ENCODE measurements at regions not wholly inside any gene's neighbourhood (a gene's known extent, or its start where the extent isn't known, plus 50 kb on each side); places are given as distances from the start of the nearest gene placed in this dataset.

DNA sequence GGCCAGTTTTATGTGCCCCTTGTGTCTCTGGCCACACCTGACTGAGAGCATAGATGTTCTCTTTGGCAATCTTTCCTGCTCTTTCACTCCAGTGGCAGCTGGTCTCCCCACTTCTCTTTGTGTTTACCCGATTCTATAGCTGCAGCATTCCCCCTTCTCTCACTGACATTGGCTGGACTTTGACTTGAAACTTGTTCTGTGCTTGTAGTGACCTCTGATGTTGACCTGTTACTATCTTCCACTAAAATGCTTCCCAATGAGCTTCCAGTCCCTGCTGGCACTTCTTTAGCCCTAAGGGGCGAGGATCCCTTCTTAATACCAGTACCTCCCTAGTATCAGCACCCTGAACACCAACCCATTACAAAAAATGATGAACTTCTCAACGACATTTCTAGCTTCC lies 653.3 kb downstream of the LTN1 start:
- Mint-ChIP-seq H3K27ac (no peak overlapping the region), H3K27me3 (ENCODE audit: insufficient read depth, low read depth) (peaks cover 2% of the 10 kb centered on the region), H3K4me3 (no peak overlapping the region), H3K9me3 (no peaks in the 10 kb centered on the region), H3K4me1 (peaks cover 9% of the 10 kb centered on the region), H3K36me3 (no peaks in the 10 kb centered on the region)
- TF ChIP-seq EZH2phosphoT487 (IDR thresholded peaks at IDR 0.05) (no peak), EZH2 (IDR thresholded peaks at IDR 0.05) (no peak)
- TF ChIP-seq, protein P1, sequence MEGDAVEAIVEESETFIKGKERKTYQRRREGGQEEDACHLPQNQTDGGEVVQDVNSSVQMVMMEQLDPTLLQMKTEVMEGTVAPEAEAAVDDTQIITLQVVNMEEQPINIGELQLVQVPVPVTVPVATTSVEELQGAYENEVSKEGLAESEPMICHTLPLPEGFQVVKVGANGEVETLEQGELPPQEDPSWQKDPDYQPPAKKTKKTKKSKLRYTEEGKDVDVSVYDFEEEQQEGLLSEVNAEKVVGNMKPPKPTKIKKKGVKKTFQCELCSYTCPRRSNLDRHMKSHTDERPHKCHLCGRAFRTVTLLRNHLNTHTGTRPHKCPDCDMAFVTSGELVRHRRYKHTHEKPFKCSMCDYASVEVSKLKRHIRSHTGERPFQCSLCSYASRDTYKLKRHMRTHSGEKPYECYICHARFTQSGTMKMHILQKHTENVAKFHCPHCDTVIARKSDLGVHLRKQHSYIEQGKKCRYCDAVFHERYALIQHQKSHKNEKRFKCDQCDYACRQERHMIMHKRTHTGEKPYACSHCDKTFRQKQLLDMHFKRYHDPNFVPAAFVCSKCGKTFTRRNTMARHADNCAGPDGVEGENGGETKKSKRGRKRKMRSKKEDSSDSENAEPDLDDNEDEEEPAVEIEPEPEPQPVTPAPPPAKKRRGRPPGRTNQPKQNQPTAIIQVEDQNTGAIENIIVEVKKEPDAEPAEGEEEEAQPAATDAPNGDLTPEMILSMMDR (IDR thresholded peaks at IDR 0.05), result no peak
- H3F3A ChIP-seq (ENCODE audit: low read depth), result no peaks in the 10 kb centered on the region
- H3K27me3 ChIP-seq, result no peaks in the 10 kb centered on the region
- H3K9ac ChIP-seq, result no peak overlapping the region
- no peaks in the 10 kb centered on the region for H3K79me2 ChIP-seq (ENCODE audit: low read depth)
- DNase-seq (ENCODE audit: low spot score), result no peak
- H3K4me1 ChIP-seq, result no peaks in the 10 kb centered on the region
- no peaks in the 10 kb centered on the region for H3K36me3 ChIP-seq
- no peak overlapping the region for H2AFZ ChIP-seq (replicated peaks)
- no peaks in the 10 kb centered on the region for H4K20me1 ChIP-seq (ENCODE audit: low read depth)
- H3K27ac ChIP-seq, result no peak overlapping the region
- H3K9me3 ChIP-seq (ENCODE audit: low read depth), result no peaks in the 10 kb centered on the region
- H3K4me2 ChIP-seq, result no peak overlapping the region
- no peak overlapping the region for H3K4me3 ChIP-seq

DNA sequence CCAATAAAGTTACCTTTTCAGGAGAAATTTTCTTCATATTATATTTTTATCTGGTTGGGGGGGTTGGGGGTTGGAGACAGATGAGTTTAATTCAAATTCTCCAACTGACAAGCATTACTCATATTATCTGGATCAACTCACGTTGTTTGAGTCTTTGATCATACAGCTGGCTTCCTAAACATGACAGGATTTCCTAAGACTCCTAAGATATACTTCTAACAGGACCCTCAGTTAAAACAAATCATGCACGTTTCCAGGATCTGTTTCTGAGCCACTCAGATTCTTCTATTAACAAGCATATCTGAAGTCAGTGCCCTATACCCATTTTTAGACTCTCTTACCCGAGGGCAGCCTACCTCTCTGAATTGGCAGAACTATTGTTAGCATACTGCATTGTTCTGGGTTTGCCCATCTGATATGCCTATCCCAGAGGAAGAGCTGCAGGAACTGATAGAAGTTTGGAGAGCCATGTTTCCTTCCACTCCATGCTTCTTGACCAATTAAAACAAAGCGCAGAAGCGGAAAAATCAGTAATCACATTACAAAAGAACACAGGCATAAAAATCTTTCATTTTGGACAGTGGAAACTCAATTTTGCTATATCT lies 653.9 kb downstream of the LTN1 start:
- Histone ChIP-seq H3K27ac (no peak overlapping the region), H3K36me3 (no peaks in the 10 kb centered on the region), H3K9me3 (ENCODE audit: low read depth) (no peaks in the 10 kb centered on the region), H3K27me3 (no peaks in the 10 kb centered on the region), H3K4me1 (no peaks in the 10 kb centered on the region), H3K4me2 (no peak overlapping the region), H3K79me2 (ENCODE audit: low read depth) (no peaks in the 10 kb centered on the region), H4K20me1 (ENCODE audit: low read depth) (no peaks in the 10 kb centered on the region), H2AFZ (replicated peaks) (no peak overlapping the region), H3K9ac (no peak overlapping the region), H3F3A (ENCODE audit: low read depth) (no peaks in the 10 kb centered on the region), H3K4me3 (no peak overlapping the region)
- H3K27me3 Mint-ChIP-seq (ENCODE audit: insufficient read depth, low read depth), result peaks cover 2% of the 10 kb centered on the region
- peaks cover 9% of the 10 kb centered on the region for H3K4me1 Mint-ChIP-seq
- DNase-seq (ENCODE audit: low spot score), result no peak
- H3K27ac Mint-ChIP-seq, result no peak overlapping the region
- no peaks in the 10 kb centered on the region for H3K36me3 Mint-ChIP-seq
- H3K4me3 Mint-ChIP-seq, result no peak overlapping the region
- TF ChIP-seq EZH2phosphoT487 (IDR thresholded peaks at IDR 0.05) (no peak), EZH2 (IDR thresholded peaks at IDR 0.05) (no peak)
- TF ChIP-seq, protein P1 (IDR thresholded peaks at IDR 0.05), result no peak
- H3K9me3 Mint-ChIP-seq, result no peaks in the 10 kb centered on the region

DNA sequence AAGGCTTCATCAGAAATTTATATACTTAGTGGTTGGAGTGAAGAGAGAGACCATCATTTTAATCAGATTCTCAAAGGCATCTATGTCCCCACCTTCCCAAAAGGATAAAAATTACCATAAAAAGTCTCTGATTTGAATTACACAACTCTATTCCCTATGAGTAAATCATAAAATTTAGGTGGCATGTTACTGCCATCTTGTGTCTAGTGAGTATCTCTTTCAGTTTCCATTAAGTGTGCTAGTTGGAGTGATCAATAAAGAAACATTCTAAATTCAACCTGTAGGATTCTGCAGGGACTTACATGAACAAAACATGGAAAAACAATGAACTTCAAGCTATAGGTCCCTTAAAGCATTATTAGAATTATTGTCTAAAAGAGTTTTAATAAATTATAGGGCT lies 655.4 kb downstream of the LTN1 start:
- H3K4me3 ChIP-seq, result no peak overlapping the region
- H3F3A ChIP-seq (ENCODE audit: low read depth), result no peaks in the 10 kb centered on the region
- H3K36me3 ChIP-seq, result no peaks in the 10 kb centered on the region
- no peak overlapping the region for H3K9ac ChIP-seq
- H3K9me3 Mint-ChIP-seq, result no peaks in the 10 kb centered on the region
- no peak overlapping the region for H3K4me3 Mint-ChIP-seq
- no peak overlapping the region for H3K27ac Mint-ChIP-seq
- peaks cover 2% of the 10 kb centered on the region for H3K27me3 Mint-ChIP-seq (ENCODE audit: insufficient read depth, low read depth)
- no peaks in the 10 kb centered on the region for H3K4me1 ChIP-seq
- no peaks in the 10 kb centered on the region for H3K36me3 Mint-ChIP-seq
- peak; percentile 12 for DNase-seq (ENCODE audit: low spot score)
- TF ChIP-seq, protein P1 (IDR thresholded peaks at IDR 0.05), result peak; percentile 32
- TF ChIP-seq EZH2 (IDR thresholded peaks at IDR 0.05) (no peak), EZH2phosphoT487 (IDR thresholded peaks at IDR 0.05) (no peak)
- no peak overlapping the region for H2AFZ ChIP-seq (replicated peaks)
- no peaks in the 10 kb centered on the region for H3K79me2 ChIP-seq (ENCODE audit: low read depth)
- no peak overlapping the region for H3K4me2 ChIP-seq
- peaks cover 9% of the 10 kb centered on the region for H3K4me1 Mint-ChIP-seq
- no peaks in the 10 kb centered on the region for H3K27me3 ChIP-seq
- no peaks in the 10 kb centered on the region for H3K9me3 ChIP-seq (ENCODE audit: low read depth)
- H3K27ac ChIP-seq, result no peak overlapping the region
- H4K20me1 ChIP-seq (ENCODE audit: low read depth), result no peaks in the 10 kb centered on the region
